IPS-NIHi7 (cell line): ENCODE measurements at regions not wholly inside any gene's neighbourhood (a gene's known extent, or its start where the extent isn't known, plus 50 kb on each side); places are given as distances from the start of the nearest gene placed in this dataset.
"Not testable (repeated sequence)": the region's sequence is repeated elsewhere in the genome, so short reads cannot be mapped to it uniquely, and the experiment has no call there.

Source experiments
- DNase-seq: peaks from one replicate; pipeline ENCODE4 v3.0.0; 2012; ENCODE audit warnings: mixed read lengths; ENCODE audit errors: extremely low spot score

DNA sequence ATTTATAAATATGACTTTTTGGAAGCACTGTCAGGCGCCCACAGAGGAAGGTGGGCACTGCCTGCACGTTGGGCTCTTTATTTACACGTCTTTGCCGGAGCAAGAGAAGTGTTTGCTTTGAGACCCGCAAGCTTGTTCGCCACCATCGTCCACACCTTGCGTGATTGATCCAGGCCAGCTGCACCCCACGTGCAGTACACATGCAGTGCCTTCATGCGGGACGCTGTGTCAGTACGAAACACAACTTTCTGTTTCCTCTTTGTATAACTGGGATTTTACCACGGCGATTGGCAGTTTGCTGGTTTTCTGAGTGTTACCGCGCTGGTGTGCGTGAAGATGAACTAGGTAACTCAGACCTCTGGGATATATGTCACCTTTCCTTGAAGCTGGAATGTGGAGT, 571.0 kb upstream of the SALL3 start:
- no peak for DNase-seq

DNA sequence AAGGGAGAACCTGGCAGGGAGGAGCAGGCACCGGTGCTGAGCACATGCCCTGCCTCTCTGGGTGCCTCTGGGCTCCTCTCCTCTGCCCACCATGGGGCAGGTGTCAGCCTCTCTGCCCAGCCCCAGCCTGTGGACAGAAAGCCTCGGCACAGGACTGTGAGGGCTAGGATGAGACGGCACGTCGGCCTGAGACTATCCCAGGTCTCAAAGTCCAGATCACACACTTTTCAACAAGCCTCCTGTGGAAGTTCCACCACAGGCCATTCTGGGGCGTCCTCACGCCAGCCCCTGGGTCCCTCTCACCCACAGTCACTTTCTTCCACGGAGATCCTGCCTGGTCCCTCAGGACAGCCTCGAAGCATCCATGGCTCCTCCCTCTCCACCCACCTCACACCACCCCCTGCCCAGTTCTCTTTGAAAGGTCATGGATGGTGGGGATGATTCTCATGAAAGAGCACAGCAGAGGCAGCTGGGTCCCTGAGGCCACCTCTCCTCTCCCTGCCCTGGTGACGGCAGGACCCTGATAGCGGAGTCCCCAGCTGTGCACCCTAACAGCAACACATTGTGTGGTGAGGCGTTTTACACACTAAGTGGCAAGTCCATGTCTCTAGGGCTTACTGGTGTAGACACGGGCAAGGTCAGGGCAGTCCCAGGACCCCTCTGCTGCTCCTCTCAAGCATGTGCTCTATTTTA, 569.4 kb upstream of the SALL3 start:
- DNase-seq: no peak

DNA sequence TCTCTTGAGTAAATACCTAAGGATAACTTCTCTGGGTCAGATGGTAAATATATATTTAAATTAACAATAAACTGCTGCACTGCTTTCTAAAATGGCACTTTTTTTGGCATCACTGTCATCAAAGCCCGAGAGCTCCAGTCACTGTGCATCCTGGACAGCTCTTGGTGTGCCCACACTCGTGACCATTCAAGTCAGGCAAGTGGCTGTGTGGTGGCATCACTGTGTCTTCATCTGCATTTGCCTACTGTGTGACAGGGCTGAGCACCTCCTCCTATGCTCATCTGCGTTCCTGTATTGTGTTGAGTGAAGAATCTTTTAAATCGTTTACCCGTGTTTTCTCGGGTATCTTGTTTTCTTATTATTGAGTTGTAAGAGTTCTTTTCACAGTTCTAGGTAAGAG, 568.1 kb upstream of the SALL3 start:
- no peak for DNase-seq

DNA sequence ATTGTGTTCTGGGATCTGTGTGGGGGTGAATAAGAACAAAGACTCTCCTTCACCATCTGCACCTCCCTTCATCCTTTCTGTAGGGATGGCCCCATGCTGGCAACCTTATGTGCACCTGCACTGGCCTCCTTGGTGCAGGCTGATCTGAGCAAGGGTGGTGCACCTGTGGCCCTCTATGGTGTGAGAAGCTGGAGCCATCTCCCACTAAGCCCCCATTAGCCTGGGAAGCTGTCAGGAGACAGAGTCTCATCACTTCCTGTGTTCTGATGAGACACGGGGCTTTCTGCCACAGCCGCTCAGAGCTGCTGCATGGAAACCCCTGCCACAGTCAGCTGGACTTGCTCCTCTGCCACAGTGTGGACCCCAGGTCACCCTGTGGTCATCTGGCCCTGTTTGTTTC, 565.3 kb upstream of the SALL3 start:
- DNase-seq: no peak

DNA sequence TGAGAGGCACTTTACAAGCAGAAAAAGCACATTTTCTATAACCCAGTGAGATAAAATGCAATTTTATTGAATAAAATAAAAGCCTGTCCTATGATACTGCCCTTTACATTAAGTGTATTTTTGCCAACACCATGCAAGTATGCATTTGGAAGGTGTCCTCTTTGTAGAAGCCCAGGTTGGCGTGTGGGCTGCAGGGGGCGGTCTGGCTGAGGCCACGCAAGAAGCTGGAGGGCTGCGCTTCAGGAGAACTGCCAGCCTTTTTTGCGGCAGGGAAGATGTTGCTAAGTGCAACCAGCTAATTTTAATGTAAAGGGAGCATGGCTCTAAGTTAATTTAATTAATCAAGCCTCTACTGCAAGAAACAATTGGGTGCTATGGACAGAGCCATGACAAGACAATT, 562.8 kb upstream of the SALL3 start:
- no peak for DNase-seq

DNA sequence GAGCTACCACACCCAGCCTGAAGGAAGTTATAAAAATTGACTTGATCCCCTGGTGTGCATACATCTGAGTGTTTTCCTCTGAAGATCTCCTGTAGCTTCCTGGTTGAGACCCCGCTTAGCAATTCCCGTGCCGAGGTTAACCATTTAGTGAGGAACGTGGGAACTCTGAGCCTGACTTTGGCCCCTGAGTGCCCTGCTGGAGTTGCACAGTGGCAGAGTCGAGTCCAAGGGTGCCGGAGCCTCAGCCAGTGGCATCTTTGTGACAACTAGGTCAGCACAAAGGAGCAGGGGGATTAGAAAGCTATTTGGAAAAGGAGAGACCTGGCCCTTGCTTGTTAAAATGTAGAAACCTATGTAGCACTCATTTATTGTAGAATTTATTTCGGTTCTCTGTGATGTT, 561.2 kb upstream of the SALL3 start:
- no peak for DNase-seq

DNA sequence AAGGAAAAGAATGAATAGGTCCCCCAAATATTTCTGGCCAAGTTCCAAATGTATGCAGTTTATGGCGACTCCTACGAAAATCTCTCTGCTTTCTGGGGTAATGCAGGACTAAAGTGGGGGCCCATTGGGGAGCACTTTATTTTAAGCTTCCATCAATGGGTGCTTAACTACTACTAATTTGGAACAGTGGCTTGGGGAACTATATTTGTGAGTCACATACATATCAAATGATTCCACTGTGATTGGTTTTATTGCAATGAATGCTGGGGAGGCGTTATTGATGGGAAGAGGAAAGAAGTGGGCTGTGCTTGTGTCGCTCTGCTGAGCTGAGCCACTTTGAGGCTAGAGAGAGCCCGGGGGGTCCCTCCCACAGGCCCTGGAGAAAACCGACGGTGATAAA, 560.4 kb upstream of the SALL3 start:
- DNase-seq: no peak

DNA sequence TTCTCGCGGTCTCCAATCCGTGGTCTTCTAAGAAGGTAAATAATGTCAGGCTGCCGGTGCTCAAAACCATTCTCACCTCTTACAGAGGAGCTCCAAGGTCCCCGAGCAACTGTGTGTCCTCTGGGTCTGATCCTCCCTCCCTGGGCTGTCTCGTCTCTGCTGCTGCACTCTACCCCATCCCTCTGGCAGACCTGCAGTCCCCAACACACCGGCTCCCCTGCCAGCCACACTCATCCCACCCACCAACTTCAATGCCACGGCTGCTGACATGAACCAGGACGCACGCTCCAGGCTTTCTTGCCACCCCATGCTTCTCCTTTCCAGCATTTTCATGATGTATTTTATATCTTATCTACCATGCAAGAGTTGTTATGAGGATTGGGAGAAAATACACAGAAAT, 559.5 kb upstream of the SALL3 start:
- DNase-seq: no peak

DNA sequence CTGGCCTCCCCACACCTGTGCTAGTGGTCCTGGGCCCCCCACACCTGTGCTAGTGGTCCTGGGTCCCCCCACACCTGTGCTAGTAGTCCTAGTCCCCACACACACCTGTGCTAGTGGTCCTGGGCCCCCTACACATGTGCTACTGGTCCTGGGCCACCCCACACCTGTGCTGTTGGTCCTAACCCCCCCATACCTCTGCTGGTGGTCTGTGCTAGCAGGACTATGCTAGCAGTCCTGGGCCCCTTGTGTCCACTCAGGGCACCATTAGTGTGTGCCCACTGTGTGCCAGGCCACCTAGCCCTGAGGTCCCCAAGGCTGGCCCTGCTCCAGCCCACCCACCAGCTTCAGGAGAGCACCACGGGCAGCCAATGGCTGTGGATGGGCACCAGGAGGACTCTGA, 558.2 kb upstream of the SALL3 start:
- no peak for DNase-seq

DNA sequence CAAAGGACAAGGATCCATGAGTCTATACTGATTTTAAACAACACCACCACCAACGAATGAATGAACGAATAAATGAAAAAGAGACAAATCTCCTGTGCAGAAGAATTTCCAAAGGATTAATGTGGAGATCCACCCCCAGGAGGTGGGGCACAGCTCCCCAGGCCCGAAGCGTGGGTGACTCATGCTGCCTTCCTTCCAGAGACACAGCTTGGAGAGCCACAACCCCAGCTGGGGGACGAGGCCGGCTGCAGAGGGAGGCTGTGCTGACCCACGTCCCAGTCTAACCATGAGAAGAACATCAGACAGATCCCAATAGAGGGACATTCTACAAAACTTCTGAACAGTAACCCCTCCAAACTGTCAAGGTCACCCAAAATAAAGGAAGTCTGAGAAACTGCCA, 557.3 kb upstream of the SALL3 start:
- DNase-seq: no peak

DNA sequence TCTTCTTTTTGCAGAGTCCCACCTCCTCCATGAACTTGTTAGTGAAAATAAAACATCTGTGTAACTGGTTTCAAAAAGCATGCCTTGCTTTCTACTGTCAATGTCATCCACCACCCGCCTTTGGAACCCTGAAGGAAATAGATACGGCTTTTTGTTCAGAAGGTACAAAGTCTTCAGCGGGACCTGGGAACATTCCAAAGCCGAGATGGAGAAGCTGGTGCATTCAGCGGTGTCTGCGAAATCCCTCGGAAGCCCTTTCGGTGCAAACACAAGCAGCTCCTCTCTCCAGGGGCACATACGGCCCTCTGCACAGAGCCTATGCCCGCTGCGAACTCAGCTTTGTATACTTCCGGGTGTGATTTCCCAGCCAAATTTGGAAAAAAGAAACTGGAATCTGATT, 555.8 kb upstream of the SALL3 start:
- no peak for DNase-seq

DNA sequence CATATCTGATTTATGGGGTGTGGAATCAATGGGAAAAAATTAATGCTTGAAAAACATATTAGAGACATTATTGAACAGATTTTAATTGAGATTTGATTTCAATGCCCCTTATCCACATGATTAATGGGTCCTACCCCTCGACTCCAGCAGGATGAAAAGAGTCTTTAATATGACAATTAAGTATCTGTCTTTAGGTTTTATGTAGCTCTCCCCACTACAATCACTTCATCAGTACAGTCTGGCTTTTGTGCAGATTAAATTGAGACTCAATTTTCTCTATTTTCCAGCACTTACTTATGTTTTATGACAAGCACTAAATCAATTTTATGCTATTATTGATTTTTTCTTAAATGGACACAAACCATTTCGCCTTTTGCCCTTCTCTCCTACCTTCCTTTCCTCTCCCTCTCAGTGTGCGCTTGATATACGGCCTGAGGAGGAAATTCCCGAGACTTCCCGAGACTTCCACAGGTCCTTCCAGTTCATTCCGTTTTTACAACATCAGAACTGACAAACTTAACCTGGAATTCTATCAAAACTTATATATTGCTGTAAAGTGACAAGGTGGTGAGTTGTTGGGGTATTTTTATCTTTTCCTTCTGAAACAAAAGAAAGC, 555.1 kb upstream of the SALL3 start:
- DNase-seq: no peak

DNA sequence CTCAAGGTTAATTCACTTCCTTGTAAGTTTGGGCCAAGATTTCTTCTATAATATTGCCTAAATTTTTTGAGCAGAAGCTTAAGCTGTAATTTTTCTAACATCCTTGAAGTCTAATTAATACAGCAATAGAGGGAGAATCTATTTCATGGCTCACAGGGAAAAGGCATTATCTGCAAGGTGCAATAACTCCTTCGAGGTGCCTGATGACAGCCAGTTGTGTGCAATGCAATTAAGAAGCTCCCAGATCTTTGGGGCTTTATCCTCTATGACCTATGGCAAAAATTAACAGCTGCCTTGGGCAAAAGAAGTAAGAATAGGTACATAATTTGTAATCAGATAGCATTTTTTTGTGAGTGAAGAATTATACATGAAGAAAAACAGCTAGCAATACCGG, 554.6 kb upstream of the SALL3 start:
- DNase-seq: no peak

DNA sequence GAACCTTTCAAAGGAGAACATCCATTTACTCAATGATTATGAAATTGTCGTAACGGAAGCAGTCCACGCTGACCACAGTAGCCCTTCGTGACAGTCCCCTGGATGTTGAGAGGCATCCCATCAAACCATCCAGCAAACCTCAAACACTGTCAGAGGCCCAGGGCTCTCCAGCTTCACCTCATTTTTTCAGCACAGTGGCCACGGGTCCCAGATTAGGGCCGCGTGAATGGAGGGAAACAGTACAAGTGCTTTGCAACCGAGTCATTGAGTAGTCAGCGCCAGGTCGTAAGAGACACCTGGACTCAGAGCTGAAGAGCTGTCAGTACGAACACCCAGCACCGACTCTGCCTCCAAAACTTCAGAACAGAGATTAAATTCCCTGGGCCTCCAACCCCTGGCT, 552.5 kb upstream of the SALL3 start:
- DNase-seq: no peak

DNA sequence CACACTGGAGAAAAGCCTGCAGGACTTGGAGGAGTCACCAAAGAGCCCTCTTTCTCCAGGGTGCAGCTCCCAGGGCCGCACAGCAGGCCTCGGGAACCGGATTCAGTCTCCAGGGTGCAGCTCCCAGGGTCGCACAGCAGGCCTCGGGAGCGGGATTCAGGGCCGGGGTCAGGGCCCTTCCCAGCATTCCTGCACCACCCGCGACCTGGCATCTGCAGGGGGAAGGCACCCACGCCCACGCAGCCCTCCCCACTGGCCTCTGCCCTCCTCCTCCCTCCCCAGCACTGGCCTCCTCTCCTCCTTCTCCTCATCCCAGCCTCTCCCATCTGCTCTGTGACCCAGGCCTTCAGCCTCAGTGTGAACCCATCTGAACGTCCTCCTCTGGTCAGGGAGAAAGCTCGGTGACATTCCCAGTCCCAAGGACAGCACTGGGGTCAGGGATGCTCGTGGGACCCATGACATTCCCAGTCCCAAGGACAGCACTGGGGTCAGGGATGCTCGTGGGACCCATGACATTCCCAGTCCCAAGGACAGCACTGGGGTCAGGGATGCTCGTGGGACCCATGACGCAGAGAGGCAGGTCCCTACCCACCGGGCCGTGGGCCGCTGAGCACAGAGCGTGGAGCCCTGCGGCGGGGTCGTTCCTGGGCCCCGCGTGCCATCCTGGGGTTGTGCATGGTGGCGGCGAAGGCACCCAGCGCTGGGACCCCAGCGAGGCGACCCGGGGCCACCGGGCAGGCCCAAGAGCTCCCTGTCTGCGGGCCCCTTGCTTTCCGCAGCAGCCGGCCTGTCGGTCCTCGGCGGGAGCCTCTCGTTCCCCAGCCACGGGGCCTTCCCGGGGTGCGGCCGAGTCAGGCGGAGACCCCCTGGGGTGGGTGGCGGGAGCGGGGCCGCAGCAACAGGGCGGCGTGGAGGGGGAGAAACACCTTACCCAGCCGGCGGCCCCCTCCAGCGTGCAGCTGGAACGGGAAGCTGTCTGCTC, 550.2 kb upstream of the SALL3 start:
- no peak for DNase-seq

DNA sequence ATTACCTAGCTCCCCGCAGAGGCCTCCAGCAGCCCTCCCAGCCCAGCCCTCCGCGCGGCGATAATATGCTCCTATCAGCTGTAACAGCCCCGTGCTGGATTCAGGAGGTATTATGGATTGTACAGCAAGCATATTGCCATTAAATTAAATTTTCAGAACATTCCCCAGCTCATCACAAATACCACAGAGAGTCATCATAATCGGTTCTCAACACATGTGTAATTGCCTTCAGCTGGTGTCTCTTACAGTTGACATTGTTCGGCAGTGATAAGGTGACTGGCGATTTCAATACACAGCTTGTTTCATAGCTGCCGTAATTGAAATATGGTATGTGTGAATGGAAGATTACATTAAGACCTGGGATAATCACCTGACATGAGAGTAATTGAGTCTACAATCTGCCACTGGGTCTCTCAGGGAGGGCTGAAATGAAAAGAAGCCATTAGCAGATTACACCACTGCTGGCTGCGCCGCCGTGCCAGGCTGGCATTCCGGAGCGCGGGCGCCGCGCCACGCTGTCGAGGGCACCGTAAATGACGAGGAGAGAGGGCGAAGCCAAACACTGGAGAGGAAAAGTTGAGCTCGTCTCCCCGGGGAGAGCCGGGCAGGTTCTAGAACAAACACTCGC, 549.4 kb upstream of the SALL3 start:
- DNase-seq: no peak

DNA sequence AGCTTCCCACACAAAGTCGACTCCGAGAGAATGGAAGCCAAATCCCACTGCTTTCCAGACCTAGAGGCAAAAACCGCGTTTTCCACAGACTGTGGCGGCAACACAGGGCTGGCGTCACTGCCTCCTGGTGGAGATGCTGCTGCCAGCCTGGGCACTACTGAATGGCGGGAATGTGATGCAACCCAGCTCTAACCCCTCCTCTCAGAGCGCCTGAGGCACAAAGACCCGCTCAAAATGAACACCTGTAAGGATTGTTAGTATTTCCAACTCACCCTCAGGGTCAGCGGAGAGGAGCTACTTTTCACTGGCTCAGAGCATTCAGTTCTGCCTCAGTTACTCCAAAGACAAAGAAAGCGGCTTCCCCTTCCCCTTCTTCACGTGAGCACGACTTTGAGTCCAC, 548.0 kb upstream of the SALL3 start:
- DNase-seq: no peak

DNA sequence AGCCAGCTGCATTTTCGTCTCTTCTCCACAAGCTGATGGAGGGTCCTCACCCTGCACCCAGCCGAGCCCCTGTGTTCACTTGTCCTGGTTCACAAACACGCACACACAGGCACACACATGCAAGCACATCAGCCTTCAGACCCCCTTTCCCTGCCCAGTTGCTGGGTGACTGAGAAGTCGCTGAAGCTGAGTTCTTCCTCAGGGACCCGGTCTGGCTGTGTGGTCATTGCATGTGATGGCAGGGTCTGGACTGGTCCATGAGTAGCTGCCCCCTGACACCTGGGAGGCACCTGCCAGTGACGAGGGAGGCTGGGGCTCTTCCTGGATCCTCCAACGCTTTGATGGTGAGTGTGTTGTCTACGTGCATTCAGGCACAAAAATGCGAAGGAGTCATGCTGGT, 546.1 kb upstream of the SALL3 start:
- DNase-seq: no peak

DNA sequence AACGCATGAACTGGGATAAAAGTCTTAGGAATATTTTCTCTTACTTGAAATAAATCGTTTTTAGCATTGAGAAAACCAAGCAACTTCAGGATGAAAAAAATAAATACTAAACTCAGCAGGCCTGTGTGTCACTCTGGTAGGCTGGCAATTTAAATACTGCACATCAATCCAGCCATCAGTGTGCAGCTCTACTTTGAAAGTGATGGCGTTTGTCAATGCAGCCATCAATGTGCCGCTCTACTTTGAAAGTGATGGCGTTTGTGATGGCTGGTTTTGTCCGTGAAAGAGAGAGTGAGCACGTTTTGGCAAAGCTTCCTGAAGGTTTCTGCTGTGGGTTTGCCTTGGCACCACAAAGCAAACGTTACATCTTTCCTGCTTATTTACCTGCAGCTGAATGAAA, 543.5 kb upstream of the SALL3 start:
- DNase-seq: no peak

DNA sequence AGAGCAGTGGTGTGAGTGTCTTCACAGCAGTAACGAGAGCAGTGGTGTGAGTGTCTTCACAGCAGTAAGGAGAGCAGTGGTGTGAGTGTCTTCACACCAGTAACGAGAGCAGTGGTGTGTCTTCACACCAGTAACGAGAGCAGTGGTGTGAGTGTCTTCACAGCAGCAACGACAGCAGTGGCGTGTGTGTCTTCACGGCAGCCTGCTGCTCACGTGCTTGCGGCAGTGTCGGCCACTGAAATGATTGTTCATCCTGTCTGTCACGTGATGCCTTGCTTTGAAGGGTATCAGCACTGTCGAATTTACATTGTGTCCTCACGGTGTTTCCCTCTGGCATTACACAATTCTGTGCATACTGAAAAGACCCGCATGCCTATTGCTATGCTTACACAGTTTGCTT, 541.4 kb upstream of the SALL3 start:
- DNase-seq: not testable (repeated sequence)

DNA sequence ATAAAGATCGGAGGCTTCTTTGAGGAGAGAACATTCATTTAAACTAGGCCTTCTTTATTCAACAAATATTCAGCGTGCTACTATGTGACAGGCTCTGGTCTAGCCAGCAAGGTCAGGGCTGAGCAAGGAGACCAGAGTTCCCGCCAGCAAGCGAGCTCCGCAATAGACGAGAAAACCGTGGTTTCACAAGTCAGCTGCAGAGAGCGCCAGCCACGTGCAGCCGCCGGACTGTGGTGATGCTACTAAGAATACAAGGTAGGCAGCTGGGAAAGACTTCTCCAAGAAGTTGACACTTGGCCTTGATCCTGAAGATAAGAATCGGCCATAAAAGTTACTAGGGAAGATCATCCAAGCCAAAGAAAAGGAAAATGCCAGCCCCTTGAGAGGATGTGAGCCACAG, 533.7 kb upstream of the SALL3 start:
- no peak for DNase-seq

DNA sequence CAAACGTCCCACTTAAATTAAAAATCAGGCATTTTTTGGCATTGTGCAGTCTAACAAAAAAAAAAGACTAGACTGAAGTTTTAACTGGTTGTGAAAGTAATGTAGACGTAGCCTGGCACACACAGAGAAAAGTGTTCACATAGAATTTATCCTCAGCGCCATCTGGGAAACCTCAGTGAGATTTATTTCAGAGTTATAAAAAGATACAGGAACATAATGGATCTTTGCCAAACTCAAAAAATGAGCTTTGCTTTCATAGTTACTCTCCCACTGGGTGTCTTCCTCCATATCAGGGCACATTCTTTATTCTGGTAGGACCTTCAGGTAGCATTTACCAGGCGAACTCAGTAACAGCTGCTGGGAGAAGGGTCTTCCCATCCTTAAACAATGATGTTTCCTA, 532.4 kb upstream of the SALL3 start:
- no peak for DNase-seq
